Kidney (tissue), 13 donors: ENCODE measurements at regions not wholly inside any gene's neighbourhood (a gene's known extent, or its start where the extent isn't known, plus 50 kb on each side); places are given as distances from the start of the nearest gene placed in this dataset.

Experiments used
- DNase-seq, 5 donors: peaks; one replicate each; pipeline ENCODE4 v3.0.0-alpha.2; 2013 to 2020
- FAIRE-seq: peaks from 2 replicates; lab custom pipeline; 2012; peaks lifted over from hg19 to GRCh38; lab: Jason Lieb, UNC
- H3K27ac ChIP-seq, 2 donors: one replicate each; pipeline ENCODE4 v1.7.0; 2013; ENCODE audit warnings: low read depth in 2 of 2, low read length in 2 of 2, inconsistent platforms in 1 of 2
- H3K27me3 ChIP-seq: one replicate; pipeline ENCODE4 v1.7.1; 2013; ENCODE audit warnings: low read length, inconsistent platforms; ENCODE audit not compliant: control insufficient read depth, insufficient read depth
- H3K36me3 ChIP-seq, 3 donors: one replicate each; pipeline versions ENCODE4 v1.7.0 to v1.7.1; 2013; ENCODE audit warnings: low read length in 3 of 3, control low read depth in 1 of 3, inconsistent platforms in 1 of 3; ENCODE audit not compliant: insufficient read depth in 3 of 3, control insufficient read depth in 2 of 3
- H3K4me1 ChIP-seq, 3 donors: one replicate each; pipeline versions ENCODE4 v1.7.0 to v1.7.1; 2013; ENCODE audit warnings: low read length in 3 of 3, inconsistent platforms in 1 of 3, low read depth in 1 of 3; ENCODE audit not compliant: control insufficient read depth in 2 of 3, insufficient read depth in 2 of 3
- H3K4me3 ChIP-seq, 3 donors: one replicate each; pipeline versions ENCODE4 v1.7.0 to v1.8.1; 2013; ENCODE audit warnings: low read length in 3 of 3, control low read depth in 1 of 3, inconsistent platforms in 1 of 3
- H3K9ac ChIP-seq, 3 donors: one replicate each; pipeline versions ENCODE4 v1.7.0 to v1.7.1; 2013; ENCODE audit warnings: low read length in 3 of 3, control low read depth in 1 of 3, inconsistent platforms in 1 of 3
- H3K9me3 ChIP-seq, 3 donors: one replicate each; pipeline versions ENCODE4 v1.7.0 to v1.7.1; 2013; ENCODE audit warnings: low read length in 3 of 3, control low read depth in 1 of 3, inconsistent platforms in 1 of 3; ENCODE audit not compliant: control insufficient read depth in 2 of 3, insufficient read depth in 1 of 3
- CTCF ChIP-seq: IDR thresholded peaks from 3 replicates; pipeline ENCODE4 v1.5.1; 2012; ENCODE audit warnings: mild to moderate bottlenecking, moderate library complexity, borderline replicate concordance; ENCODE audit not compliant: insufficient read depth; ENCODE audit errors: extremely low read depth
- intact Hi-C: fragments of 100-400 bp; cut with DNase I; formaldehyde crosslinking; loops from one replicate; pipeline ENCODE4 v1.11.1; 2022
- donor health status: control.
- donor health status: control.
- donor health status: control.
- donor health status: control.
- donor health status: control.
- donor health status: DM: yes; HTN: yes; CAD: no.
- donor health status: Normal renal cell carcinoma (clear cell type).

DNA sequence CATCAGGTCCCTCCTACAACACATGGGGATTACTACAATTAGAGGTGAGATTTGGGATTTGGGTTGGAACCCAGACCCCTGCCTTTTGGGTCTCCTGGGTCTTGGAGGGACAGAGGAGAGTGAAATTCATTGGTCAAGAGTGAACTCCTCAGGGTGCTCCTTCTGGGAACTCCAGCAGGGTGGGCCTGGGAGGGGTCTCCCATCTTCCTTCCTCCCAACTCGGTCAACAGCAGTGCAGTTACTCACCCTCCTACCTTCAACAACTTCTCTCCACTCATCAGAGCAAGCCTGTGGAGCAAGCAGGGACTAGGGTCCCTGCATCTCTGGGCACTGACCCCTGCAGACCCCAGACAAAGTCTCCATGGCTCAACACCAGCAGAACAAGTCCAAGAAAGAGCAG is 89.3 kb upstream of the TMPRSS2 start:
- no peaks in the 10 kb centered on the region for H3K36me3 ChIP-seq
- DNase-seq (no peak), FAIRE-seq (no peak)
- peaks cover 0 to 10% (median 3%) of the 10 kb centered on the region in 3 donors for H3K4me1 ChIP-seq
- no peak overlapping the region for H3K9ac ChIP-seq
- TF ChIP-seq CTCF = no peak
- intact Hi-C loops = no loop called here
- H3K27ac ChIP-seq = no peak overlapping the region
- no peak overlapping the region for H3K4me3 ChIP-seq
- H3K27me3 ChIP-seq = no peaks in the 10 kb centered on the region
- no peaks in the 10 kb centered on the region for H3K9me3 ChIP-seq

- Histone ChIP-seq H3K4me1 (peaks cover 0 to 5% (median 0%) of the 10 kb centered on the region in 3 donors), H3K4me3 (no peak overlapping the region), H3K9me3 (no peaks in the 10 kb centered on the region), H3K27ac (no peak overlapping the region), H3K9ac (no peak overlapping the region), H3K36me3 (no peaks in the 10 kb centered on the region), H3K27me3 (no peaks in the 10 kb centered on the region)
- no peak for FAIRE-seq
- intact Hi-C loops = no loop called here
- no peak for TF ChIP-seq CTCF
- DNase-seq = no peak
Observed at GRCh38 chr21:41596241-41596925, 88.4 kb upstream of the TMPRSS2 start.

DNA sequence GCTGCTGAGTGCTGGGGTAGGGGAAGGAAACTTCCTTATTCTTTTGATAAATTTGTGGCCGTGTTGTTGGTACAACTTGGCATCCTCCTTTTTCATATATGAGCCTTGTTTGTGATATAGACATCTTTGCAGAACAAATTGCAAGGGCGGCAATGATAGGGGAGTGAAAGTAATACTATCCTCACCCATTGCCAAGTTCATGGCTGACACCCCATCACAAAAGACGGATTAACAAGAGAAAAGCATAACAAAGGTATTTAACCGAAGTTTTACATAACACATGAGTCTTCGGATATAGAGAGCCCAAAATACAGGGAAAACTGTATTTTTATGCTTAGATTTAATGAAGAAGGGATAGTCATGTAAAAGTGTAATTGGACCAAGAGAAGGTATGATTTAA is 86.3 kb upstream of the TMPRSS2 start:
- Histone ChIP-seq H3K9me3 (no peaks in the 10 kb centered on the region), H3K9ac (no peak overlapping the region), H3K4me3 (no peak overlapping the region), H3K27me3 (no peaks in the 10 kb centered on the region), H3K36me3 (no peaks in the 10 kb centered on the region), H3K27ac (peak overlapping the region; percentile 10 to 29), H3K4me1 (peaks cover 0 to 2% (median 0%) of the 10 kb centered on the region in 3 donors)
- DNase-seq (no peak), FAIRE-seq (no peak)
- intact Hi-C loops = no loop called here
- TF ChIP-seq CTCF = no peak
